CD14-positive monocyte (primary cell): ENCODE measurements at regions not wholly inside any gene's neighbourhood (a gene's known extent, or its start where the extent isn't known, plus 50 kb on each side); places are given as distances from the start of the nearest gene placed in this dataset.

Experiments used
- DNase-seq, 3 donors: peaks; one replicate each; pipeline ENCODE4 v3.0.0-alpha.2; 2011 to 2022
- H2AFZ ChIP-seq: 2 replicates; pipeline ENCODE4 v1.6.0; 2012; ENCODE audit warnings: mild to moderate bottlenecking, low read depth, low read length, inconsistent platforms; ENCODE audit not compliant: insufficient read depth, poor library complexity, severe bottlenecking
- H3K27ac ChIP-seq, 2 donors: 1 replicate in 1 of 2; 2 replicates in 1 of 2; pipeline ENCODE4 v1.5.1; 2012 to 2013; ENCODE audit warnings: low read length in 2 of 2, control low read depth in 1 of 2, inconsistent platforms in 1 of 2, low read depth in 1 of 2, mild to moderate bottlenecking in 1 of 2
- H3K27me3 ChIP-seq, 2 donors: one replicate each; pipeline versions ENCODE4 v1.6.0 to v1.6.1; 2011 to 2013; ENCODE audit warnings: low read length in 2 of 2; ENCODE audit not compliant: control insufficient read depth in 2 of 2, insufficient read depth in 2 of 2
- H3K36me3 ChIP-seq, 2 donors: replicated peaks in 1 of 2; 1 replicate in 1 of 2; 2 replicates in 1 of 2; pipeline versions ENCODE4 v1.5.1 to v1.6.1; 2012 to 2013; ENCODE audit warnings: low read length in 2 of 2, control low read depth in 1 of 2, inconsistent platforms in 1 of 2, mild to moderate bottlenecking in 1 of 2; ENCODE audit not compliant: insufficient read depth in 2 of 2, control insufficient read depth in 1 of 2
- H3K4me1 ChIP-seq, 2 donors: 1 replicate in 1 of 2; 2 replicates in 1 of 2; pipeline versions ENCODE4 v1.5.1 to v1.6.1; 2012 to 2013; ENCODE audit warnings: low read length in 2 of 2, control low read depth in 1 of 2, inconsistent platforms in 1 of 2, mild to moderate bottlenecking in 1 of 2, moderate library complexity in 1 of 2; ENCODE audit not compliant: insufficient read depth in 2 of 2, control insufficient read depth in 1 of 2
- H3K4me2 ChIP-seq: replicated peaks from 2 replicates; pipeline ENCODE3; 2012; ENCODE audit warnings: low read length, moderate library complexity, mild to moderate bottlenecking; ENCODE audit not compliant: poor library complexity, severe bottlenecking; ENCODE audit errors: extremely low read depth
- H3K4me3 ChIP-seq, 3 experiments: fragments of 200-600 bp in 1 of 3; sonication (generic) in 1 of 3; replicated peaks in 1 of 3; 1 replicate in 2 of 3; 2 replicates in 1 of 3; pipeline ENCODE4 v1.5.1; 2011 to 2013; ENCODE audit warnings: low read length in 3 of 3, mild to moderate bottlenecking in 3 of 3, control low read depth in 2 of 3, low read depth in 2 of 3, inconsistent platforms in 1 of 3, moderate library complexity in 1 of 3
- H3K79me2 ChIP-seq: 2 replicates; pipeline ENCODE4 v1.6.0; 2012; ENCODE audit warnings: mild to moderate bottlenecking, control low read depth, inconsistent platforms, low read length, moderate library complexity; ENCODE audit not compliant: insufficient read depth
- H3K9ac ChIP-seq: 2 replicates; pipeline ENCODE4 v1.6.0; 2017; ENCODE audit warnings: low read length, mild to moderate bottlenecking; ENCODE audit not compliant: insufficient read depth, poor library complexity, severe bottlenecking
- H3K9me3 ChIP-seq, 2 donors: replicated peaks in 1 of 2; 1 replicate in 1 of 2; 2 replicates in 1 of 2; pipeline versions ENCODE4 v1.5.1 to v1.6.1; 2012 to 2013; ENCODE audit warnings: low read length in 2 of 2, control low read depth in 1 of 2; ENCODE audit not compliant: control insufficient read depth in 1 of 2, insufficient read depth in 1 of 2
- H4K20me1 ChIP-seq: 2 replicates; pipeline ENCODE4 v1.6.0; 2012; ENCODE audit warnings: mild to moderate bottlenecking, low read length, control low read depth, moderate library complexity; ENCODE audit not compliant: insufficient read depth
- H3K27ac Mint-ChIP-seq, 7 donors: one replicate each; pipeline ENCODE4 v1.8.0; 2020; ENCODE audit warnings: mild to moderate bottlenecking in 7 of 7, mixed read lengths in 7 of 7, moderate library complexity in 6 of 7, inconsistent platforms in 2 of 7
- H3K27me3 Mint-ChIP-seq, 3 donors: one replicate each; pipeline ENCODE4 v1.8.0; 2021 to 2022; ENCODE audit warnings: low read depth in 3 of 3, mild to moderate bottlenecking in 3 of 3, mixed read lengths in 3 of 3, moderate library complexity in 3 of 3, inconsistent platforms in 1 of 3
- H3K36me3 Mint-ChIP-seq, 2 donors: one replicate each; pipeline ENCODE4 v1.8.0; 2020; ENCODE audit warnings: mixed read lengths in 2 of 2, inconsistent platforms in 1 of 2, mild to moderate bottlenecking in 1 of 2
- H3K4me1 Mint-ChIP-seq: one replicate; pipeline ENCODE4 v1.8.0; 2020; ENCODE audit warnings: mild to moderate bottlenecking, mixed read lengths
- H3K4me3 Mint-ChIP-seq, 2 donors: one replicate each; pipeline ENCODE4 v1.8.0; 2020; ENCODE audit warnings: mild to moderate bottlenecking in 2 of 2, mixed read lengths in 2 of 2, moderate library complexity in 1 of 2
- H3K9me3 Mint-ChIP-seq, 7 donors: one replicate each; pipeline ENCODE4 v1.8.0; 2020 to 2022; ENCODE audit warnings: mixed read lengths in 7 of 7, mild to moderate bottlenecking in 6 of 7, moderate library complexity in 6 of 7, inconsistent platforms in 2 of 7
- WGBS: methylation state at CpG from one replicate; pipeline ENCODE4 v1.1.5; 2013; ENCODE audit warnings: missing lambda C conversion rate; ENCODE audit not compliant: insufficient coverage; 5-methylcytosine and 5-hydroxymethylcytosine counted together
- intact Hi-C, 2 donors: fragments of 100-400 bp; cut with micrococcal nuclease; formaldehyde crosslinking; loops; one replicate each; pipeline versions ENCODE4 v1.15.0 to v1.15.1; 2023
- TF ChIP-seq, protein P1 (sequence below): fragments of 200-600 bp; IDR thresholded peaks from one replicate; pipeline ENCODE4 v1.8.0; 2022; ENCODE audit warnings: antibody characterized with exemption, mild to moderate bottlenecking

DNA sequence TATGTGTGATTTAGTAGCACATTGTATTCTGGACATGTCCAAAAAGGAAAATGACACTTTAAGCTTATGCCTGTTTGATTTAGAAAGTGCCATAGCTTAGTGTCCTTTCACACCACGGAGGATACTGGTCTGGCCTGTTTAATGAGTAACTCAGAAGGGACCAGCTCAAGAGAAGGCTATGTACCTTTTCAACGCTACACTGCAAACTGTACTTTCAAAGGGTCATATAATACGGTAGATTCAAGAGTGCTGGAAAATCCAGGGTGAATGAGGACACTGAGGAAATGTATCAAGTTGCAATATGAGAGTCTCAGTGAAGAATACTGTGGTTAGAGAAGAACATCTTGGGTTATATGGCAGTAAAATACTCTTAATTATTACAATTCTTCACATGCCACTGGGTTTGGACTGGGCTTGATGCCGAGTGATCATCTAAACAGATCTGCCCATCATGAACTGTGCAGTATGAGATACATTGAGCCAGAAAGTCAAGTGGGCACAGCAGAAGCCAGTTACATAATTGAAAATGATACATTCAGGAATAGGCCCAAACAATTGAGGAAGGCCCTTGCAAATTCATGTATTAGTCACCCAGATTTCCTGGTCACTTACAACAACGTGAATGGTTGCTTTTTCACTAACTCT lies 1211.5 kb upstream of the CDH9 start:
- no peaks in the 10 kb centered on the region for H3K4me1 ChIP-seq
- intact Hi-C loops: no loop called here
- H3K27ac ChIP-seq: no peak overlapping the region
- H3K4me3 Mint-ChIP-seq: no peak overlapping the region
- peaks cover 2 to 13% (median 8%) of the 10 kb centered on the region in 7 donors for H3K9me3 Mint-ChIP-seq
- H3K27ac Mint-ChIP-seq: no peak overlapping the region
- no peak for DNase-seq
- WGBS: 93% methylated on average over 3 of the region's 5 CpGs
- no peak overlapping the region for H3K4me3 ChIP-seq
- H3K27me3 ChIP-seq: no peaks in the 10 kb centered on the region
- H3K4me1 Mint-ChIP-seq: no peaks in the 10 kb centered on the region
- TF ChIP-seq, protein P1, sequence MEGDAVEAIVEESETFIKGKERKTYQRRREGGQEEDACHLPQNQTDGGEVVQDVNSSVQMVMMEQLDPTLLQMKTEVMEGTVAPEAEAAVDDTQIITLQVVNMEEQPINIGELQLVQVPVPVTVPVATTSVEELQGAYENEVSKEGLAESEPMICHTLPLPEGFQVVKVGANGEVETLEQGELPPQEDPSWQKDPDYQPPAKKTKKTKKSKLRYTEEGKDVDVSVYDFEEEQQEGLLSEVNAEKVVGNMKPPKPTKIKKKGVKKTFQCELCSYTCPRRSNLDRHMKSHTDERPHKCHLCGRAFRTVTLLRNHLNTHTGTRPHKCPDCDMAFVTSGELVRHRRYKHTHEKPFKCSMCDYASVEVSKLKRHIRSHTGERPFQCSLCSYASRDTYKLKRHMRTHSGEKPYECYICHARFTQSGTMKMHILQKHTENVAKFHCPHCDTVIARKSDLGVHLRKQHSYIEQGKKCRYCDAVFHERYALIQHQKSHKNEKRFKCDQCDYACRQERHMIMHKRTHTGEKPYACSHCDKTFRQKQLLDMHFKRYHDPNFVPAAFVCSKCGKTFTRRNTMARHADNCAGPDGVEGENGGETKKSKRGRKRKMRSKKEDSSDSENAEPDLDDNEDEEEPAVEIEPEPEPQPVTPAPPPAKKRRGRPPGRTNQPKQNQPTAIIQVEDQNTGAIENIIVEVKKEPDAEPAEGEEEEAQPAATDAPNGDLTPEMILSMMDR: no peak
- H3K9ac ChIP-seq: no peak overlapping the region
- H3K36me3 ChIP-seq: no peaks in the 10 kb centered on the region
- no peaks in the 10 kb centered on the region for H4K20me1 ChIP-seq
- no peak overlapping the region for H3K4me2 ChIP-seq
- no peaks in the 10 kb centered on the region for H3K79me2 ChIP-seq
- peaks cover 5 to 21% of the 10 kb centered on the region in 2 donors for H3K9me3 ChIP-seq
- no peaks in the 10 kb centered on the region for H3K27me3 Mint-ChIP-seq
- H2AFZ ChIP-seq: no peak overlapping the region
- no peaks in the 10 kb centered on the region for H3K36me3 Mint-ChIP-seq

GRCh38 chr5:28234356-28234968 lies 1196.1 kb upstream of the CDH9 start:
- Histone ChIP-seq H3K27ac (no peak overlapping the region), H3K4me3 (no peak overlapping the region), H3K4me2 (no peak overlapping the region), H4K20me1 (no peaks in the 10 kb centered on the region), H3K27me3 (no peaks in the 10 kb centered on the region), H2AFZ (no peak overlapping the region), H3K9me3 (peaks cover 1 to 2% of the 10 kb centered on the region in 2 donors), H3K79me2 (no peaks in the 10 kb centered on the region), H3K4me1 (no peaks in the 10 kb centered on the region), H3K36me3 (no peaks in the 10 kb centered on the region), H3K9ac (no peak overlapping the region)
- intact Hi-C loops: no loop called here
- no peak overlapping the region for H3K4me3 Mint-ChIP-seq
- no peaks in the 10 kb centered on the region for H3K36me3 Mint-ChIP-seq
- no CpG with 5 or more reads among the region's 1 CpG for whole genome bisulfite sequencing
- DNase-seq: no peak
- H3K27ac Mint-ChIP-seq: no peak overlapping the region
- no peaks in the 10 kb centered on the region for H3K4me1 Mint-ChIP-seq
- H3K9me3 Mint-ChIP-seq: peaks cover 0 to 4% (median 2%) of the 10 kb centered on the region in 7 donors
- TF ChIP-seq, protein P1: no peak
- H3K27me3 Mint-ChIP-seq: no peaks in the 10 kb centered on the region
